H1 (cell line): ENCODE measurements at regions not wholly inside any gene's neighbourhood (a gene's known extent, or its start where the extent isn't known, plus 50 kb on each side); places are given as distances from the start of the nearest gene placed in this dataset.

ENCODE experiments used
- EZH2 ChIP-seq: fragments of 200-600 bp; sonication (generic); IDR thresholded peaks from 2 replicates; pipeline ENCODE4 v1.7.1; 2012; ENCODE audit warnings: low read depth, mild to moderate bottlenecking, moderate library complexity, low read length, inconsistent platforms; ENCODE audit not compliant: severe bottlenecking
- HDAC6 ChIP-seq: IDR thresholded peaks from one replicate; pipeline ENCODE4 v1.7.1; 2012; ENCODE audit warnings: low read depth, mild to moderate bottlenecking, inconsistent platforms, low read length, moderate library complexity
- SIN3A ChIP-seq, 2 experiments: IDR thresholded peaks in 1 of 2; conservative IDR thresholded peaks in 1 of 2; 2 replicates each; pipeline ENCODE4 v1.6.1; 2011 to 2012; ENCODE audit warnings: low read length in 2 of 2, improper control_type of control experiment in 1 of 2, low read depth in 1 of 2, mild to moderate bottlenecking in 1 of 2
- TEAD4 ChIP-seq: IDR thresholded peaks from 2 replicates; pipeline ENCODE4 v1.6.1; 2012; ENCODE audit warnings: low read depth, low read length, inconsistent platforms, mixed read lengths
- TF ChIP-seq, protein P1 (sequence below), 3 experiments: IDR thresholded peaks; 1 replicate in 2 of 3; 2 replicates in 1 of 3; pipeline versions ENCODE4 v1.5.1 to v1.6.1; 2011; ENCODE audit warnings: low read length in 3 of 3, mild to moderate bottlenecking in 3 of 3, inconsistent platforms in 2 of 3, low read depth in 1 of 3, moderate library complexity in 1 of 3; ENCODE audit not compliant: insufficient read depth in 1 of 3; ENCODE audit errors: control extremely low read depth in 1 of 3

DNA sequence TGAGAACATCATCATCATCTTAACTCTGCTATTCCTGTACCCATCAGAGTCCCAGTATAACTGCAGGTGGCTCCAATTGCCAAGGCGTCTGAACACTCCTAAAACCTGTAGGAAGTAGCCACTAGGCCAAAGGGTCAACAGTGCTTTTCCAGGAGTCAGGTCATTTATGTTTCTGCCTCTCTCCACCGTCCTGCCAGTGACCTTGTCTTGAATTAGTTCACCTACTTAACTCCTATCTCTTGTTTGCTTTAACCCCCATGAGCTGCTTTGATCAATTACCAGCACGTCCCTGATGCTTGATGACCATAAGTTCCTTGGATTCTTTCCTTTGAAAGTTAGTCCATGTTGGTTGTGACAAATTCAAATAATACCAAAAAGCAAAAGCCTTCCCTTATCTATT is 169.8 kb upstream of the ANKRD28 start:
- TF ChIP-seq, protein P1, sequence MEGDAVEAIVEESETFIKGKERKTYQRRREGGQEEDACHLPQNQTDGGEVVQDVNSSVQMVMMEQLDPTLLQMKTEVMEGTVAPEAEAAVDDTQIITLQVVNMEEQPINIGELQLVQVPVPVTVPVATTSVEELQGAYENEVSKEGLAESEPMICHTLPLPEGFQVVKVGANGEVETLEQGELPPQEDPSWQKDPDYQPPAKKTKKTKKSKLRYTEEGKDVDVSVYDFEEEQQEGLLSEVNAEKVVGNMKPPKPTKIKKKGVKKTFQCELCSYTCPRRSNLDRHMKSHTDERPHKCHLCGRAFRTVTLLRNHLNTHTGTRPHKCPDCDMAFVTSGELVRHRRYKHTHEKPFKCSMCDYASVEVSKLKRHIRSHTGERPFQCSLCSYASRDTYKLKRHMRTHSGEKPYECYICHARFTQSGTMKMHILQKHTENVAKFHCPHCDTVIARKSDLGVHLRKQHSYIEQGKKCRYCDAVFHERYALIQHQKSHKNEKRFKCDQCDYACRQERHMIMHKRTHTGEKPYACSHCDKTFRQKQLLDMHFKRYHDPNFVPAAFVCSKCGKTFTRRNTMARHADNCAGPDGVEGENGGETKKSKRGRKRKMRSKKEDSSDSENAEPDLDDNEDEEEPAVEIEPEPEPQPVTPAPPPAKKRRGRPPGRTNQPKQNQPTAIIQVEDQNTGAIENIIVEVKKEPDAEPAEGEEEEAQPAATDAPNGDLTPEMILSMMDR (IDR thresholded peaks at IDR 0.05; ENCODE audit: control extremely low read depth in 1 of 3, insufficient read depth in 1 of 3, low read depth in 1 of 3, low read length in 3 of 3): no peak
- no peak for TF ChIP-seq HDAC6
- TF ChIP-seq TEAD4: no peak
- no peak for TF ChIP-seq EZH2
- TF ChIP-seq SIN3A (conservative IDR thresholded peaks at IDR 0.05 in 1 of 2, IDR thresholded peaks at IDR 0.05 in 1 of 2; ENCODE audit: low read depth in 1 of 2, low read length in 2 of 2): no peak
